ENCODE measurements at regions not wholly inside any gene's neighbourhood (a gene's known extent, or its start where the extent isn't known, plus 50 kb on each side); places are given as distances from the start of the nearest gene placed in this dataset.

GRCh38 chr1:36738245-36738644, 255.5 kb upstream of the CSF3R start:
- 72% methylated on average over 5 of the region's 5 CpGs for WGBS (ENCODE audit: insufficient coverage)
- Histone ChIP-seq H3K4me3 (ENCODE audit: control extremely low read depth in 1 of 5, extremely low read depth in 1 of 5, insufficient read depth in 1 of 5, low read depth in 2 of 5, low read length in 4 of 5) (no peak overlapping the region), H3K79me2 (ENCODE audit: control insufficient read depth, insufficient read depth, low read length) (no peaks in the 10 kb centered on the region), H3K9me3 (ENCODE audit: control extremely low read depth in 1 of 3, control insufficient read depth in 2 of 3, insufficient read depth in 1 of 3, low read length in 2 of 3) (no peaks in the 10 kb centered on the region), H3K4me2 (replicated peaks; ENCODE audit: low read depth, low read length, poor library complexity, severe bottlenecking) (no peak overlapping the region), H4K20me1 (ENCODE audit: control insufficient read depth, insufficient read depth, low read length, poor library complexity, severe bottlenecking) (no peaks in the 10 kb centered on the region), H2AFZ (ENCODE audit: insufficient read depth, low read depth, low read length, poor library complexity, severe bottlenecking) (no peak overlapping the region), H3K9ac (ENCODE audit: low read length) (no peak overlapping the region), H3K27ac (ENCODE audit: low read length in 2 of 2) (no peak overlapping the region), H3K4me1 (ENCODE audit: control insufficient read depth in 2 of 2, insufficient read depth in 2 of 2, low read length in 2 of 2) (no peaks in the 10 kb centered on the region), H3K27me3 (replicated peaks in 1 of 4; ENCODE audit: control extremely low read depth in 1 of 4, control insufficient read depth in 3 of 4, insufficient read depth in 4 of 4, low read length in 3 of 4) (peaks cover 0 to 20% (median 0%) of the 10 kb centered on the region in 4 experiments), H3K36me3 (replicated peaks in 1 of 2; ENCODE audit: control extremely low read depth in 1 of 2, control insufficient read depth in 1 of 2, extremely low read depth in 1 of 2, insufficient read depth in 2 of 2, low read length in 1 of 2) (no peaks in the 10 kb centered on the region)
- H3K27ac Mint-ChIP-seq = no peak overlapping the region
- ChIA-PET POLR2A (no interaction called here), CTCF (no interaction called here)
- TF ChIP-seq CTCF (IDR thresholded peaks at IDR 0.05) (no peak), EZH2 (IDR thresholded peaks at IDR 0.05; ENCODE audit: borderline replicate concordance, insufficient read depth, low read depth, low read length, poor library complexity, severe bottlenecking) (no peak)
- intact Hi-C loops (cut with micrococcal nuclease) = no loop called here
- no peaks in the 10 kb centered on the region for H3K9me3 Mint-ChIP-seq (ENCODE audit: insufficient read depth)
- H3K27me3 Mint-ChIP-seq = peaks cover 47% of the 10 kb centered on the region
- no peaks in the 10 kb centered on the region for H3K4me1 Mint-ChIP-seq
- ATAC-seq (ENCODE audit: low read depth) (no peak), DNase-seq (no peak)
- H3K4me3 Mint-ChIP-seq = no peak overlapping the region

DNA sequence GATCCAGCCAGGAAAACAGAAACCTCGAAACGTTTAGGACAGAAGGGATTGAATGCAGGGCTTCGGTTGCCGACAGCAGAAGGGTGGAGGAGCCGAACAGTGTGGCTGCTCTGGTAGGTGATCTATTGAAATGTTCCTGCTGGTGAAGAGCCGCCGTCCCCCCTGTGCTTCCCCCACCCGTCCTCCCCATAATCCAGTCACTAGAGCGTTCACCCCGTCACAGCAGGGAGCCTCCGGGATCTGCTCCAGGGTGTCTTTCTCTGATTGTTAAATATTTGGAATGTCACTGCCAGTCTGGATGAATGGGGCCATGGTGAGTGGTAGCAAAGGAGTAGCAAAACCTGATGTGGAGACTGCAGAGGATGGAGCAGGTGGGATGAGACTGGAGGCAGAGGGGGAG, 255.1 kb upstream of the CSF3R start:
- no peaks in the 10 kb centered on the region for H3K4me1 Mint-ChIP-seq
- WGBS (ENCODE audit: insufficient coverage) = 35% methylated on average over 4 of the region's 11 CpGs
- intact Hi-C loops (cut with micrococcal nuclease) = no loop called here

More for the DNA sequence above, 255.1 kb upstream of the CSF3R start:
- TF ChIP-seq CTCF (IDR thresholded peaks at IDR 0.05) (no peak), EZH2 (IDR thresholded peaks at IDR 0.05; ENCODE audit: borderline replicate concordance, insufficient read depth, low read depth, low read length, poor library complexity, severe bottlenecking) (no peak)
- H3K27ac Mint-ChIP-seq = no peak overlapping the region
- Histone ChIP-seq H3K9ac (ENCODE audit: low read length) (no peak overlapping the region), H3K9me3 (ENCODE audit: control extremely low read depth in 1 of 3, control insufficient read depth in 2 of 3, insufficient read depth in 1 of 3, low read length in 2 of 3) (no peaks in the 10 kb centered on the region), H3K4me3 (ENCODE audit: control extremely low read depth in 1 of 5, extremely low read depth in 1 of 5, insufficient read depth in 1 of 5, low read depth in 2 of 5, low read length in 4 of 5) (no peak overlapping the region), H3K36me3 (replicated peaks in 1 of 2; ENCODE audit: control extremely low read depth in 1 of 2, control insufficient read depth in 1 of 2, extremely low read depth in 1 of 2, insufficient read depth in 2 of 2, low read length in 1 of 2) (no peaks in the 10 kb centered on the region), H3K4me2 (replicated peaks; ENCODE audit: low read depth, low read length, poor library complexity, severe bottlenecking) (no peak overlapping the region), H3K27me3 (replicated peaks in 1 of 4; ENCODE audit: control extremely low read depth in 1 of 4, control insufficient read depth in 3 of 4, insufficient read depth in 4 of 4, low read length in 3 of 4) (peaks cover 0 to 21% (median 0%) of the 10 kb centered on the region in 4 experiments), H4K20me1 (ENCODE audit: control insufficient read depth, insufficient read depth, low read length, poor library complexity, severe bottlenecking) (no peaks in the 10 kb centered on the region), H3K79me2 (ENCODE audit: control insufficient read depth, insufficient read depth, low read length) (no peaks in the 10 kb centered on the region), H2AFZ (ENCODE audit: insufficient read depth, low read depth, low read length, poor library complexity, severe bottlenecking) (no peak overlapping the region), H3K4me1 (ENCODE audit: control insufficient read depth in 2 of 2, insufficient read depth in 2 of 2, low read length in 2 of 2) (no peaks in the 10 kb centered on the region), H3K27ac (ENCODE audit: low read length in 2 of 2) (no peak overlapping the region)
- DNase-seq (no peak), ATAC-seq (ENCODE audit: low read depth) (no peak)
- ChIA-PET CTCF (no interaction called here), POLR2A (no interaction called here)
- peaks cover 49% of the 10 kb centered on the region for H3K27me3 Mint-ChIP-seq
- no peak overlapping the region for H3K4me3 Mint-ChIP-seq
- no peaks in the 10 kb centered on the region for H3K9me3 Mint-ChIP-seq (ENCODE audit: insufficient read depth)

Data from B cell (primary cell).